ENCODE measurements at regions not wholly inside any gene's neighbourhood (a gene's known extent, or its start where the extent isn't known, plus 50 kb on each side); places are given as distances from the start of the nearest gene placed in this dataset.
"Not testable (repeated sequence)": the region's sequence is repeated elsewhere in the genome, so short reads cannot be mapped to it uniquely, and the experiment has no call there.

- H3K4me1 ChIP-seq (ENCODE audit: control insufficient read depth, insufficient read depth, low read length), result no peaks in the 10 kb centered on the region
Observed at GRCh38 chr5:85990998-85991397, 626.7 kb upstream of the COX7C start.

GRCh38 chr5:85994653-85995052 lies 623.1 kb upstream of the COX7C start:
- not testable (repeated sequence) for H3K9ac ChIP-seq (ENCODE audit: low read depth, low read length); H3K4me1 ChIP-seq (ENCODE audit: control insufficient read depth, insufficient read depth, low read length); H3K4me3 ChIP-seq (ENCODE audit: low read depth, low read length); H3K27ac ChIP-seq (ENCODE audit: low read depth, low read length); H3K36me3 ChIP-seq (ENCODE audit: control insufficient read depth, insufficient read depth, low read length); H3K27me3 ChIP-seq (ENCODE audit: control insufficient read depth, insufficient read depth, low read length)
- peaks cover 22% of the 10 kb centered on the region for H3K9me3 ChIP-seq (ENCODE audit: control insufficient read depth, insufficient read depth, low read length)

More at GRCh38 chr5:85990998-85991397, 626.7 kb upstream of the COX7C start:
- Histone ChIP-seq H3K9ac (ENCODE audit: low read depth, low read length) (no peak overlapping the region), H3K27ac (ENCODE audit: low read depth, low read length) (no peak overlapping the region), H3K4me3 (ENCODE audit: low read depth, low read length) (no peak overlapping the region), H3K36me3 (ENCODE audit: control insufficient read depth, insufficient read depth, low read length) (no peaks in the 10 kb centered on the region), H3K27me3 (ENCODE audit: control insufficient read depth, insufficient read depth, low read length) (no peaks in the 10 kb centered on the region), H3K9me3 (ENCODE audit: control insufficient read depth, insufficient read depth, low read length) (peaks cover 23% of the 10 kb centered on the region)

- H3K4me1 ChIP-seq (ENCODE audit: control insufficient read depth, insufficient read depth, low read length), result no peaks in the 10 kb centered on the region
- H3K4me3 ChIP-seq (ENCODE audit: low read depth, low read length), result no peak overlapping the region
- no peaks in the 10 kb centered on the region for H3K36me3 ChIP-seq (ENCODE audit: control insufficient read depth, insufficient read depth, low read length)
- H3K9ac ChIP-seq (ENCODE audit: low read depth, low read length), result no peak overlapping the region
- H3K27ac ChIP-seq (ENCODE audit: low read depth, low read length), result no peak overlapping the region
- no peaks in the 10 kb centered on the region for H3K27me3 ChIP-seq (ENCODE audit: control insufficient read depth, insufficient read depth, low read length)
- H3K9me3 ChIP-seq (ENCODE audit: control insufficient read depth, insufficient read depth, low read length), result no peaks in the 10 kb centered on the region
Observed at GRCh38 chr5:85998656-85999055, 619.1 kb upstream of the COX7C start.

GRCh38 chr5:86008293-86008692 lies 609.4 kb upstream of the COX7C start:
- Histone ChIP-seq H3K4me3 (ENCODE audit: low read depth, low read length) (no peak overlapping the region), H3K9ac (ENCODE audit: low read depth, low read length) (no peak overlapping the region), H3K4me1 (ENCODE audit: control insufficient read depth, insufficient read depth, low read length) (no peaks in the 10 kb centered on the region), H3K27me3 (ENCODE audit: control insufficient read depth, insufficient read depth, low read length) (no peaks in the 10 kb centered on the region), H3K9me3 (ENCODE audit: control insufficient read depth, insufficient read depth, low read length) (peaks cover 7% of the 10 kb centered on the region; the same call in 1 of the 2 replicates), H3K27ac (ENCODE audit: low read depth, low read length) (no peak overlapping the region), H3K36me3 (ENCODE audit: control insufficient read depth, insufficient read depth, low read length) (no peaks in the 10 kb centered on the region)

GRCh38 chr5:86008704-86009103 lies 609.0 kb upstream of the COX7C start:
- Histone ChIP-seq H3K4me3 (ENCODE audit: low read depth, low read length) (no peak overlapping the region), H3K27ac (ENCODE audit: low read depth, low read length) (no peak overlapping the region), H3K27me3 (ENCODE audit: control insufficient read depth, insufficient read depth, low read length) (no peaks in the 10 kb centered on the region), H3K36me3 (ENCODE audit: control insufficient read depth, insufficient read depth, low read length) (no peaks in the 10 kb centered on the region), H3K9me3 (ENCODE audit: control insufficient read depth, insufficient read depth, low read length) (peaks cover 7% of the 10 kb centered on the region; the same call in 1 of the 2 replicates), H3K4me1 (ENCODE audit: control insufficient read depth, insufficient read depth, low read length) (no peaks in the 10 kb centered on the region), H3K9ac (ENCODE audit: low read depth, low read length) (no peak overlapping the region)

- Histone ChIP-seq H3K27me3 (ENCODE audit: control insufficient read depth, insufficient read depth, low read length) (no peaks in the 10 kb centered on the region), H3K9me3 (ENCODE audit: control insufficient read depth, insufficient read depth, low read length) (peaks cover 7% of the 10 kb centered on the region; the same call in 1 of the 2 replicates), H3K9ac (ENCODE audit: low read depth, low read length) (no peak overlapping the region), H3K4me1 (ENCODE audit: control insufficient read depth, insufficient read depth, low read length) (no peaks in the 10 kb centered on the region), H3K27ac (ENCODE audit: low read depth, low read length) (no peak overlapping the region), H3K36me3 (ENCODE audit: control insufficient read depth, insufficient read depth, low read length) (no peaks in the 10 kb centered on the region), H3K4me3 (ENCODE audit: low read depth, low read length) (no peak overlapping the region)
Observed at GRCh38 chr5:86011937-86012336, 605.8 kb upstream of the COX7C start.

GRCh38 chr5:86029308-86029707 lies 588.4 kb upstream of the COX7C start:
- no peaks in the 10 kb centered on the region for H3K9me3 ChIP-seq (ENCODE audit: control insufficient read depth, insufficient read depth, low read length)
- no peaks in the 10 kb centered on the region for H3K4me1 ChIP-seq (ENCODE audit: control insufficient read depth, insufficient read depth, low read length)
- no peak overlapping the region for H3K9ac ChIP-seq (ENCODE audit: low read depth, low read length)
- no peak overlapping the region for H3K4me3 ChIP-seq (ENCODE audit: low read depth, low read length)
- no peaks in the 10 kb centered on the region for H3K36me3 ChIP-seq (ENCODE audit: control insufficient read depth, insufficient read depth, low read length)
- H3K27me3 ChIP-seq (ENCODE audit: control insufficient read depth, insufficient read depth, low read length), result no peaks in the 10 kb centered on the region
- H3K27ac ChIP-seq (ENCODE audit: low read depth, low read length), result no peak overlapping the region

GRCh38 chr5:86030753-86031152 lies 587.0 kb upstream of the COX7C start:
- H3K9me3 ChIP-seq (ENCODE audit: control insufficient read depth, insufficient read depth, low read length), result no peaks in the 10 kb centered on the region
- H3K9ac ChIP-seq (ENCODE audit: low read depth, low read length), result no peak overlapping the region
- no peak overlapping the region for H3K4me3 ChIP-seq (ENCODE audit: low read depth, low read length)
- H3K27me3 ChIP-seq (ENCODE audit: control insufficient read depth, insufficient read depth, low read length), result no peaks in the 10 kb centered on the region
- H3K4me1 ChIP-seq (ENCODE audit: control insufficient read depth, insufficient read depth, low read length), result no peaks in the 10 kb centered on the region
- no peaks in the 10 kb centered on the region for H3K36me3 ChIP-seq (ENCODE audit: control insufficient read depth, insufficient read depth, low read length)
- H3K27ac ChIP-seq (ENCODE audit: low read depth, low read length), result no peak overlapping the region

GRCh38 chr5:86038566-86038965 lies 579.2 kb upstream of the COX7C start:
- H3K4me3 ChIP-seq (ENCODE audit: low read depth, low read length), result no peak overlapping the region
- no peak overlapping the region for H3K27ac ChIP-seq (ENCODE audit: low read depth, low read length)
- H3K27me3 ChIP-seq (ENCODE audit: control insufficient read depth, insufficient read depth, low read length), result no peaks in the 10 kb centered on the region
- H3K9ac ChIP-seq (ENCODE audit: low read depth, low read length), result no peak overlapping the region
- no peaks in the 10 kb centered on the region for H3K4me1 ChIP-seq (ENCODE audit: control insufficient read depth, insufficient read depth, low read length)
- no peaks in the 10 kb centered on the region for H3K36me3 ChIP-seq (ENCODE audit: control insufficient read depth, insufficient read depth, low read length)
- H3K9me3 ChIP-seq (ENCODE audit: control insufficient read depth, insufficient read depth, low read length), result no peaks in the 10 kb centered on the region

GRCh38 chr5:86039351-86039750 lies 578.4 kb upstream of the COX7C start:
- Histone ChIP-seq H3K27me3 (ENCODE audit: control insufficient read depth, insufficient read depth, low read length) (no peaks in the 10 kb centered on the region), H3K9ac (ENCODE audit: low read depth, low read length) (no peak overlapping the region), H3K36me3 (ENCODE audit: control insufficient read depth, insufficient read depth, low read length) (no peaks in the 10 kb centered on the region), H3K27ac (ENCODE audit: low read depth, low read length) (no peak overlapping the region), H3K4me3 (ENCODE audit: low read depth, low read length) (no peak overlapping the region), H3K9me3 (ENCODE audit: control insufficient read depth, insufficient read depth, low read length) (no peaks in the 10 kb centered on the region), H3K4me1 (ENCODE audit: control insufficient read depth, insufficient read depth, low read length) (no peaks in the 10 kb centered on the region)

- Histone ChIP-seq H3K27ac (ENCODE audit: low read depth, low read length) (no peak overlapping the region), H3K36me3 (ENCODE audit: control insufficient read depth, insufficient read depth, low read length) (no peaks in the 10 kb centered on the region), H3K4me1 (ENCODE audit: control insufficient read depth, insufficient read depth, low read length) (peaks cover 6% of the 10 kb centered on the region; the same call in 1 of the 2 replicates), H3K9me3 (ENCODE audit: control insufficient read depth, insufficient read depth, low read length) (no peaks in the 10 kb centered on the region), H3K4me3 (ENCODE audit: low read depth, low read length) (no peak overlapping the region), H3K9ac (ENCODE audit: low read depth, low read length) (no peak overlapping the region), H3K27me3 (ENCODE audit: control insufficient read depth, insufficient read depth, low read length) (no peaks in the 10 kb centered on the region)
Observed at GRCh38 chr5:86070719-86071118, 547.0 kb upstream of the COX7C start.

GRCh38 chr5:86074297-86074696 lies 543.4 kb upstream of the COX7C start:
- Histone ChIP-seq H3K9me3 (ENCODE audit: control insufficient read depth, insufficient read depth, low read length) (no peaks in the 10 kb centered on the region), H3K4me3 (ENCODE audit: low read depth, low read length) (no peak overlapping the region), H3K9ac (ENCODE audit: low read depth, low read length) (no peak overlapping the region), H3K27ac (ENCODE audit: low read depth, low read length) (no peak overlapping the region), H3K36me3 (ENCODE audit: control insufficient read depth, insufficient read depth, low read length) (no peaks in the 10 kb centered on the region), H3K4me1 (ENCODE audit: control insufficient read depth, insufficient read depth, low read length) (peaks cover 5% of the 10 kb centered on the region; the same call in 1 of the 2 replicates), H3K27me3 (ENCODE audit: control insufficient read depth, insufficient read depth, low read length) (no peaks in the 10 kb centered on the region)

Measured in HUES48 (cell line).